ENCODE measurements at regions not wholly inside any gene's neighbourhood (a gene's known extent, or its start where the extent isn't known, plus 50 kb on each side); places are given as distances from the start of the nearest gene placed in this dataset.

- TF ChIP-seq NFIC (IDR thresholded peaks at IDR 0.05) (no peak), CEBPB (IDR thresholded peaks at IDR 0.05) (no peak), FOXM1 (IDR thresholded peaks at IDR 0.05; ENCODE audit: borderline replicate concordance, low read depth) (no peak), TEAD4 (IDR thresholded peaks at IDR 0.05) (no peak), EP300 (IDR thresholded peaks at IDR 0.05; ENCODE audit: borderline replicate concordance) (no peak), REST (IDR thresholded peaks at IDR 0.05; ENCODE audit: low read depth) (no peak), YY1 (IDR thresholded peaks at IDR 0.05; ENCODE audit: low read depth) (no peak), EGR1 (IDR thresholded peaks at IDR 0.05) (no peak)
- TF ChIP-seq, protein P1, sequence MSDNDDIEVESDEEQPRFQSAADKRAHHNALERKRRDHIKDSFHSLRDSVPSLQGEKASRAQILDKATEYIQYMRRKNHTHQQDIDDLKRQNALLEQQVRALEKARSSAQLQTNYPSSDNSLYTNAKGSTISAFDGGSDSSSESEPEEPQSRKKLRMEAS (IDR thresholded peaks at IDR 0.05): no peak
- TF ChIP-seq, protein P2, sequence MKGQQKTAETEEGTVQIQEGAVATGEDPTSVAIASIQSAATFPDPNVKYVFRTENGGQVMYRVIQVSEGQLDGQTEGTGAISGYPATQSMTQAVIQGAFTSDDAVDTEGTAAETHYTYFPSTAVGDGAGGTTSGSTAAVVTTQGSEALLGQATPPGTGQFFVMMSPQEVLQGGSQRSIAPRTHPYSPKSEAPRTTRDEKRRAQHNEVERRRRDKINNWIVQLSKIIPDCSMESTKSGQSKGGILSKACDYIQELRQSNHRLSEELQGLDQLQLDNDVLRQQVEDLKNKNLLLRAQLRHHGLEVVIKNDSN (IDR thresholded peaks at IDR 0.05): no peak
Observed at GRCh38 chr1:170854677-170855076, 80.7 kb upstream of the MROH9 start.

DNA sequence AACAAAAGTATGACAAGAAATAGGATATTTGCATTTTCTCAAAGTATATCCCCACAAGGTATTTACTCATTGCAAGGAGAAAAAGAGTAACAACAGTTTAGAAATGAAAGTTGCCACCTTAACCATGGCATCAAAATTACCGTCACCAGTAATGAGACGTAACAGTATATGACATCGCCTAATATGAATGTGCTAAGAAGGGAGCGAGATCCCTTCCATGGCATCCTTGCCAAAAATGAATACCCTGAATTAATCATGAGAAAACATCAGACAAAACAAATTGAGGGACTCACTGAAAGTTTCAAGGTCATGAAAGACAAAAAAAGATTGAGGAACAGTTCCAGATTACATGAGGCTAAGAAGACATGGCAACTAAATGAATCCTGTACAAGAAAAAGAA is 78.9 kb upstream of the MROH9 start:
- TF ChIP-seq FOXM1 (IDR thresholded peaks at IDR 0.05; ENCODE audit: borderline replicate concordance, low read depth) (no peak), REST (IDR thresholded peaks at IDR 0.05; ENCODE audit: low read depth) (no peak), ZBTB7A (IDR thresholded peaks at IDR 0.05; ENCODE audit: low read depth) (no peak), YY1 (IDR thresholded peaks at IDR 0.05; ENCODE audit: low read depth) (no peak)

DNA sequence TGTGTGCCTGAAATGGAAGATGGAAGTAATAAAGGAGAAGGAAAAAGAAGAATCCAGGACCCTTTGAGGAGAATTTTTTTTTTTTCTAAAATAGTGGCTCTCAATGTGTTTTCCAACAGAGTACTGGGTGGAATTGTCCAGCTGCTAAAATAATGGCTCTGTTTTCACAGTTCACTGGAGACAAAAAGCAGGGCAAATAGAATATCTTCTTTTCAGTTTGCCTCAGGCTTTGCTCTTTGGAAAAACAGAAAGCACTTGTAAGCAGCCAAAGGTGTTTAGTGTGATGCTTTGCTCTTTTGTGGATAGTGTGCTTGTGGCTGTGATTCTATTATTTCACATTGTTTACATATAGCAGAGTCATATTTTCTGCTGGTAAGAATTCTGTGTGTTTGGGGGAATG is 77.4 kb upstream of the MROH9 start:
- TF ChIP-seq CEBPB (IDR thresholded peaks at IDR 0.05): no peak
- no peak for TF ChIP-seq CREB1 (IDR thresholded peaks at IDR 0.05; ENCODE audit: low read depth)
- no peak for TF ChIP-seq YY1 (IDR thresholded peaks at IDR 0.05; ENCODE audit: low read depth)
- TF ChIP-seq TAF1 (IDR thresholded peaks at IDR 0.05; ENCODE audit: low read depth): no peak
- TF ChIP-seq RAD21 (IDR thresholded peaks at IDR 0.05; ENCODE audit: low read depth): no peak
- no peak for TF ChIP-seq ZBTB7A (IDR thresholded peaks at IDR 0.05; ENCODE audit: low read depth)
- no peak for TF ChIP-seq REST (IDR thresholded peaks at IDR 0.05; ENCODE audit: low read depth)
- TF ChIP-seq FOXM1 (IDR thresholded peaks at IDR 0.05; ENCODE audit: borderline replicate concordance, low read depth): no peak
- TF ChIP-seq EGR1 (IDR thresholded peaks at IDR 0.05): no peak
- TF ChIP-seq, protein P2 (IDR thresholded peaks at IDR 0.05): no peak
- no peak for TF ChIP-seq NFIC (IDR thresholded peaks at IDR 0.05)
- no peak for TF ChIP-seq TCF12 (IDR thresholded peaks at IDR 0.05; ENCODE audit: low read depth)

DNA sequence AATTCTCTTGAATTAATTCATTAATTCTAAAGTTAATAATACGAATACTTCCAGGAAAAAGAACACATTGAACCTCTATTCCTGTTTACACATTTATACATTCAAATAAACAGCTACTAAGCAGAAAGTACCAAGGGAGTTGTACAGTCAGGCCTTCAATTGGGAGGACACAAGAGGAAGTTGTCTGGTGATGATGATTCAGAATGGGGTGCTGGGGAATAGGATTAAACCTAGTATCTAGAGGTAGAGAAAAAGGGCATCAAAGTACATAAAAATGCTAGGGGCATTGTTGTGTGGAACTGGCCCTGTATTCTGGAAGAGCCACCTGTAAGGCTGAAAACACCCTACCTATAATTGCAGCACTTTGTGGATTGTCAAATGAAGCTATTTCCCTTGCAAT is 71.7 kb upstream of the MROH9 start:
- no peak for TF ChIP-seq NFIC (IDR thresholded peaks at IDR 0.05)
- TF ChIP-seq TAF1 (IDR thresholded peaks at IDR 0.05; ENCODE audit: low read depth): no peak
- no peak for TF ChIP-seq TEAD4 (IDR thresholded peaks at IDR 0.05)
- TF ChIP-seq, protein P2 (IDR thresholded peaks at IDR 0.05): no peak
- TF ChIP-seq, protein P1 (IDR thresholded peaks at IDR 0.05): no peak
- TF ChIP-seq REST (IDR thresholded peaks at IDR 0.05; ENCODE audit: low read depth): no peak

Measured in Ishikawa (cell line).